ENCODE measurements at regions not wholly inside any gene's neighbourhood (a gene's known extent, or its start where the extent isn't known, plus 50 kb on each side); places are given as distances from the start of the nearest gene placed in this dataset.

DNA sequence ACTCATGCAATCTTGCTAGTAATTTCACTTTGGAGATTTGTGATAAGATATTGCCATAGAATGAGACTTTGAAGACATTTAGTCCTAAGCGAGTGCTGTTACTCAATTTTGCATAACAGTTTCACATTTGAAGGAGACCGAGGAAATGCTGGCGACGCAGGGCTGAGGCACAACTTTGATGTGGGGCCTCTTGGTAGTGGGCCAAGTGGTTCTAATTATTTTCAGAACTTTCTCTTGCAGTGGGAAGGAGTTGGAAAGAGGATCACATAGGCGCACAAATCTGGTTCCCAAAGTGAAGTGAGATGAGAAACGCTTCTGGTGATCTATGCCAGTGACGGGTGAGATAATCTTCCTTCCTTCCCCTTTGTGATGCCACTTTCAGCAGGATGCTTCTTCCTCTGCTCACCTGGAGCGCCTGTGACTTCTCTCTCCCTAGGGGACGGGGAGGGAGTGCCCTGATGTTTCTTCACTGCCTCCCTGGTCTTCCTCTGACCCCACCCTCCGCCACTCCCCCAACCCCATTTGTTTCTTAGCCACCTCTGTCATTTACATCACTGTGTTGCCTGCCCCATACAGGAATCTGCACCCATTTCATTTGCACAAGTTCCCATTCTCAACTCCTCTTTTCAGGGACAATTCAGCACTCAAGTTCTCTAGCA lies 138.9 kb upstream of the MID1 start:
- DNase-seq (ENCODE audit: insufficient read length, low spot score), result no peak
- TF ChIP-seq POLR2AphosphoS5 (IDR thresholded peaks at IDR 0.05; ENCODE audit: low read depth, low read length) (no peak), TAF1 (IDR thresholded peaks at IDR 0.05; ENCODE audit: low read depth, low read length) (no peak), PAX5 (IDR thresholded peaks at IDR 0.05; ENCODE audit: insufficient read depth, low read length, severe bottlenecking) (no peak), POU2F2 (IDR thresholded peaks at IDR 0.05; ENCODE audit: low read depth, low read length) (no peak), POLR2A (IDR thresholded peaks at IDR 0.05; ENCODE audit: low read depth, low read length) (no peak), SPI1 (IDR thresholded peaks at IDR 0.05; ENCODE audit: low read depth, low read length) (no peak)
- FAIRE-seq, result no peak

GRCh38 chrX:10761447-10761846 lies 141.1 kb upstream of the MID1 start:
- TF ChIP-seq TAF1 (IDR thresholded peaks at IDR 0.05; ENCODE audit: low read depth, low read length) (no peak), POLR2A (IDR thresholded peaks at IDR 0.05; ENCODE audit: low read depth, low read length) (no peak), POU2F2 (IDR thresholded peaks at IDR 0.05; ENCODE audit: low read depth, low read length) (no peak), SPI1 (IDR thresholded peaks at IDR 0.05; ENCODE audit: low read depth, low read length) (no peak), PAX5 (IDR thresholded peaks at IDR 0.05; ENCODE audit: insufficient read depth, low read length, severe bottlenecking) (no peak), POLR2AphosphoS5 (IDR thresholded peaks at IDR 0.05; ENCODE audit: low read depth, low read length) (no peak)
- FAIRE-seq, result no peak

GRCh38 chrX:10769195-10769594 lies 148.8 kb upstream of the MID1 start:
- FAIRE-seq, result no peak
- DNase-seq (ENCODE audit: insufficient read length, low spot score), result peak; percentile 1
- TF ChIP-seq SPI1 (IDR thresholded peaks at IDR 0.05; ENCODE audit: low read depth, low read length) (no peak), TAF1 (IDR thresholded peaks at IDR 0.05; ENCODE audit: low read depth, low read length) (no peak), POLR2AphosphoS5 (IDR thresholded peaks at IDR 0.05; ENCODE audit: low read depth, low read length) (no peak), POLR2A (IDR thresholded peaks at IDR 0.05; ENCODE audit: low read depth, low read length) (no peak), PAX5 (IDR thresholded peaks at IDR 0.05; ENCODE audit: insufficient read depth, low read length, severe bottlenecking) (no peak), POU2F2 (IDR thresholded peaks at IDR 0.05; ENCODE audit: low read depth, low read length) (no peak)

More at GRCh38 chrX:10761447-10761846, 141.1 kb upstream of the MID1 start:
- no peak for DNase-seq (ENCODE audit: insufficient read length, low spot score)

- DNase-seq (ENCODE audit: insufficient read length, low spot score) (no peak), FAIRE-seq (no peak)
- TF ChIP-seq POLR2A (IDR thresholded peaks at IDR 0.05; ENCODE audit: low read depth, low read length) (no peak), TAF1 (IDR thresholded peaks at IDR 0.05; ENCODE audit: low read depth, low read length) (no peak), SPI1 (IDR thresholded peaks at IDR 0.05; ENCODE audit: low read depth, low read length) (no peak), PAX5 (IDR thresholded peaks at IDR 0.05; ENCODE audit: insufficient read depth, low read length, severe bottlenecking) (no peak), POU2F2 (IDR thresholded peaks at IDR 0.05; ENCODE audit: low read depth, low read length) (no peak), POLR2AphosphoS5 (IDR thresholded peaks at IDR 0.05; ENCODE audit: low read depth, low read length) (no peak)
Measured at GRCh38 chrX:10769696-10770619, 149.6 kb upstream of the MID1 start.

DNA sequence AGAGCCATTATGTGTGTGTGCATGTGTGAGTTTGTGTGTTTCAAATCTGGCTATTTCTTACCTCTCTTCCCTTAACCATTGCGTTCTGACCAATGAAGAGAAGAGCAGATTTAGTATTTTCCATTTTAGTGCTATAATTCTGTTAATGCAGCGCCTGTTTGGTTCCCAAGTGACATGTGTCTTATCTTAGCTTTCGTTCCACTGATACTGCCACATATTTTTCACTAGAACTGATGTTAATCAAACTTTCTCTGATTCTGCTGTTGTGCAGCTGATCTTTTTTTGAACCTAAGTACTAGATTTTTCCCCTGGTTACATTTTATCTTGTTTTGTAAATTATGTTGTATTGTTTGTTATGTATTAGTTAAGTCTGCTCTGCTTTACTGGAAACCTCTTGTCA lies 152.9 kb upstream of the MID1 start:
- no peak for TF ChIP-seq POU2F2 (IDR thresholded peaks at IDR 0.05; ENCODE audit: low read depth, low read length)
- no peak for TF ChIP-seq PAX5 (IDR thresholded peaks at IDR 0.05; ENCODE audit: insufficient read depth, low read length, severe bottlenecking)
- no peak for TF ChIP-seq TAF1 (IDR thresholded peaks at IDR 0.05; ENCODE audit: low read depth, low read length)
- TF ChIP-seq POLR2A (IDR thresholded peaks at IDR 0.05; ENCODE audit: low read depth, low read length), result no peak
- TF ChIP-seq SPI1 (IDR thresholded peaks at IDR 0.05; ENCODE audit: low read depth, low read length), result no peak
- no peak for TF ChIP-seq POLR2AphosphoS5 (IDR thresholded peaks at IDR 0.05; ENCODE audit: low read depth, low read length)
- FAIRE-seq (no peak), DNase-seq (ENCODE audit: insufficient read length, low spot score) (no peak)

DNA sequence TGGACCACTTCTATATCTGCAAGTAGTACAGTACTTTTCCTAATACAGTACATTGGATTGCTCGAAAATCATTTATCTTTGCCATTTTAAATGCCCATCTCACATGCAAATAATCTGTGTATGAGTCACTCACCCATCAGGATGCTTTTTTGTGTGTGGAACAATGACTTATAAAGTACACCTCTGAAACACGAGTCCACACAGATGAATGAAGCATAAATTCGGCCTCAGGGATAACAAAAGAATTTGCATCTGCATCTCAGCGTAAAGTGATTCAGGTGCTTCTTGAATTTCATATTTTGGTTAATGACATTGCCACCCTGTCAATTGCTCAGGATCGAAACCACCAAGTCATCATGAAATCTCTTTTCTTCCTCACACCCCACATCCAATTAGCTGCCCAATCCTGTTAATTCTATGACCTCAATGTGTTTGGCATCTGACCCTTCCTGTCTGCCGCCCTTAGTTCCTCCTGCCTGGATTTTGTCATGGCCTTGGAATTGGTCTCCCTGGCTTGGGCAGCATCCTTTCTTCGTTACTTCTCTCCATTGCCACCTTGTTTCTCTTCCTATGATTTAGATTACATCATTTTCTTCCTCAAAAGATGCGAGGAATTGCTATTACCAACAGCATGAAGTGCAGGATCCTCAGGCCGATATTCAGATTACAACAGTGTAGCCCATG lies 161.6 kb upstream of the MID1 start:
- DNase-seq (ENCODE audit: insufficient read length, low spot score) (no peak), FAIRE-seq (no peak)
- TF ChIP-seq TAF1 (IDR thresholded peaks at IDR 0.05; ENCODE audit: low read depth, low read length), result no peak
- no peak for TF ChIP-seq POLR2AphosphoS5 (IDR thresholded peaks at IDR 0.05; ENCODE audit: low read depth, low read length)
- TF ChIP-seq POLR2A (IDR thresholded peaks at IDR 0.05; ENCODE audit: low read depth, low read length), result no peak
- no peak for TF ChIP-seq PAX5 (IDR thresholded peaks at IDR 0.05; ENCODE audit: insufficient read depth, low read length, severe bottlenecking)
- TF ChIP-seq SPI1 (IDR thresholded peaks at IDR 0.05; ENCODE audit: low read depth, low read length), result no peak
- TF ChIP-seq POU2F2 (IDR thresholded peaks at IDR 0.05; ENCODE audit: low read depth, low read length), result no peak

- DNase-seq (ENCODE audit: insufficient read length, low spot score) (no peak), FAIRE-seq (no peak)
- TF ChIP-seq SPI1 (IDR thresholded peaks at IDR 0.05; ENCODE audit: low read depth, low read length) (no peak), POLR2AphosphoS5 (IDR thresholded peaks at IDR 0.05; ENCODE audit: low read depth, low read length) (no peak), POLR2A (IDR thresholded peaks at IDR 0.05; ENCODE audit: low read depth, low read length) (no peak), TAF1 (IDR thresholded peaks at IDR 0.05; ENCODE audit: low read depth, low read length) (no peak), PAX5 (IDR thresholded peaks at IDR 0.05; ENCODE audit: insufficient read depth, low read length, severe bottlenecking) (no peak), POU2F2 (IDR thresholded peaks at IDR 0.05; ENCODE audit: low read depth, low read length) (no peak)
Measured at GRCh38 chrX:10783451-10783995, 163.1 kb upstream of the MID1 start.

DNA sequence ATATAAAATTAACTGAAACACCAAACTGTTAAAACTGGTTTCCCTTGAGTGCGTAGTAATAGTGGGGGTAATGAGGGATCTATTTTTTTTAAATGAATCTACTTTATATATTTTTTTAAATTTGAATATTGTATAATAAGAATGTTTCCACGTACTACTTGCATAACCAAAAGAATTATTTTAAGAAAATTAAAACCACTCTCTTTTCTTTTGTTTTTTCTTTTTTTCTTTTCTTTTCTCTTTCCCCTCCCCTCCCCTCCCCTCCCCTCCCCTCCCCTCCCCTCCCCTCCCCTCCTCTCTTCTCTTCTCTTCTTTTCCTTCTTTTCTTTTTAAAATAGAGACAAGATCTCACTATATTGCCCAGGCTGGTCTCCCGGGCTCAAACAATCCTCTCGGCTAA lies 166.9 kb upstream of the MID1 start:
- no peak for FAIRE-seq
- no peak for DNase-seq (ENCODE audit: insufficient read length, low spot score)
- TF ChIP-seq SPI1 (IDR thresholded peaks at IDR 0.05; ENCODE audit: low read depth, low read length) (no peak), TAF1 (IDR thresholded peaks at IDR 0.05; ENCODE audit: low read depth, low read length) (no peak), POLR2A (IDR thresholded peaks at IDR 0.05; ENCODE audit: low read depth, low read length) (no peak), POLR2AphosphoS5 (IDR thresholded peaks at IDR 0.05; ENCODE audit: low read depth, low read length) (no peak), POU2F2 (IDR thresholded peaks at IDR 0.05; ENCODE audit: low read depth, low read length) (no peak), PAX5 (IDR thresholded peaks at IDR 0.05; ENCODE audit: insufficient read depth, low read length, severe bottlenecking) (no peak)
